KMS-11 (cell line): ENCODE measurements at regions not wholly inside any gene's neighbourhood (a gene's known extent, or its start where the extent isn't known, plus 50 kb on each side); places are given as distances from the start of the nearest gene placed in this dataset.

ENCODE experiments used
- H2AFZ ChIP-seq: fragments of 200-600 bp; sonication (generic); 2 replicates; pipeline ENCODE4 v1.6.1; 2016; ENCODE audit warnings: antibody characterized with exemption, mixed run types, low read depth
- H3K27ac ChIP-seq: fragments of 200-600 bp; sonication (generic); 2 replicates; pipeline ENCODE4 v1.6.1; 2016; ENCODE audit warnings: mild to moderate bottlenecking, mixed run types
- H3K27me3 ChIP-seq: fragments of 200-600 bp; sonication (generic); 2 replicates; pipeline ENCODE4 v1.6.1; 2017; ENCODE audit warnings: mild to moderate bottlenecking, low read depth, mixed run types, moderate library complexity; ENCODE audit not compliant: insufficient read depth
- H3K36me3 ChIP-seq: fragments of 200-600 bp; sonication (generic); 2 replicates; pipeline ENCODE4 v1.6.1; 2017; ENCODE audit warnings: mild to moderate bottlenecking, mixed run types; ENCODE audit not compliant: insufficient read depth
- H3K4me1 ChIP-seq: fragments of 200-600 bp; sonication (generic); 2 replicates; pipeline ENCODE4 v1.6.1; 2016; ENCODE audit warnings: mild to moderate bottlenecking, low read depth, mixed run types; ENCODE audit not compliant: poor library complexity, severe bottlenecking
- H3K4me2 ChIP-seq: fragments of 200-600 bp; sonication (generic); 2 replicates; pipeline ENCODE4 v1.7.0; 2016; ENCODE audit warnings: mild to moderate bottlenecking, mixed run types
- H3K4me3 ChIP-seq: fragments of 200-600 bp; sonication (generic); IDR thresholded peaks from 2 replicates; pipeline ENCODE4 v1.6.1; 2017; ENCODE audit warnings: low read depth, low read length, mixed read lengths; ENCODE audit not compliant: insufficient read depth
- H3K79me2 ChIP-seq: fragments of 200-600 bp; sonication (generic); 2 replicates; pipeline ENCODE4 v1.6.1; 2016; ENCODE audit warnings: low read depth, mixed run types; ENCODE audit not compliant: insufficient read depth
- H3K9ac ChIP-seq: fragments of 200-600 bp; sonication (generic); 2 replicates; pipeline ENCODE4 v1.6.1; 2016; ENCODE audit warnings: mild to moderate bottlenecking, mixed run types
- H4K20me1 ChIP-seq: fragments of 200-600 bp; sonication (generic); 2 replicates; pipeline ENCODE4 v1.6.1; 2016; ENCODE audit warnings: mild to moderate bottlenecking, mixed run types; ENCODE audit not compliant: insufficient read depth
- CTCF ChIP-seq: fragments of 200-600 bp; sonication (generic); conservative IDR thresholded peaks from 2 replicates; pipeline ENCODE4 v1.6.1; 2017; ENCODE audit warnings: low read depth, mild to moderate bottlenecking, antibody characterized with exemption, low read length, moderate library complexity, mixed read lengths

- Histone ChIP-seq H3K4me2 (no peak overlapping the region), H3K27ac (no peak overlapping the region), H3K4me1 (peaks cover 29% of the 10 kb centered on the region), H3K9ac (no peak overlapping the region), H2AFZ (no peak overlapping the region), H3K36me3 (no peaks in the 10 kb centered on the region), H3K4me3 (no peak overlapping the region), H4K20me1 (no peaks in the 10 kb centered on the region), H3K79me2 (no peaks in the 10 kb centered on the region), H3K27me3 (no peaks in the 10 kb centered on the region)
- no peak for TF ChIP-seq CTCF
Measured at GRCh38 chr7:18235819-18236218, 208.2 kb upstream of the PRPS1L1 start.

- 0 out of 2 replicates have a peak overlapping the region, but pooled peaks have one; percentile 28 for H2AFZ ChIP-seq
- H3K4me3 ChIP-seq: no peak overlapping the region
- no peaks in the 10 kb centered on the region for H3K27me3 ChIP-seq
- peak overlapping the region; percentile 69 for H3K4me2 ChIP-seq
- no peak overlapping the region for H3K9ac ChIP-seq
- no peak for TF ChIP-seq CTCF
- H3K79me2 ChIP-seq: no peaks in the 10 kb centered on the region
- H4K20me1 ChIP-seq: no peaks in the 10 kb centered on the region
- H3K4me1 ChIP-seq: peaks cover 46% of the 10 kb centered on the region
- peak overlapping the region; percentile 45 for H3K27ac ChIP-seq
- no peaks in the 10 kb centered on the region for H3K36me3 ChIP-seq
Measured at GRCh38 chr7:18239212-18239611, 211.6 kb upstream of the PRPS1L1 start.

- Histone ChIP-seq H3K36me3 (no peaks in the 10 kb centered on the region), H3K27me3 (no peaks in the 10 kb centered on the region), H3K4me2 (peak overlapping the region; percentile 58), H3K9ac (no peak overlapping the region), H2AFZ (peak overlapping the region; percentile 16; the same call in 1 of the 2 replicates), H3K27ac (peak overlapping the region; percentile 7; the same call in 1 of the 2 replicates), H4K20me1 (no peaks in the 10 kb centered on the region), H3K4me3 (no peak overlapping the region), H3K79me2 (no peaks in the 10 kb centered on the region), H3K4me1 (peaks cover 46% of the 10 kb centered on the region)
- TF ChIP-seq CTCF: no peak
Measured at GRCh38 chr7:18241543-18242231, 214.0 kb upstream of the PRPS1L1 start.

GRCh38 chr7:18243731-18244130 lies 216.1 kb upstream of the PRPS1L1 start:
- H3K27ac ChIP-seq: no peak overlapping the region

More at GRCh38 chr7:18243731-18244130, 216.1 kb upstream of the PRPS1L1 start:
- H3K79me2 ChIP-seq: no peaks in the 10 kb centered on the region
- H2AFZ ChIP-seq: no peak overlapping the region
- H3K27me3 ChIP-seq: no peaks in the 10 kb centered on the region
- no peaks in the 10 kb centered on the region for H4K20me1 ChIP-seq
- H3K4me2 ChIP-seq: no peak overlapping the region
- TF ChIP-seq CTCF: no peak
- no peak overlapping the region for H3K9ac ChIP-seq
- H3K36me3 ChIP-seq: no peaks in the 10 kb centered on the region
- H3K4me3 ChIP-seq: no peak overlapping the region
- peaks cover 38% of the 10 kb centered on the region for H3K4me1 ChIP-seq
